H1 (cell line): ENCODE measurements at regions not wholly inside any gene's neighbourhood (a gene's known extent, or its start where the extent isn't known, plus 50 kb on each side); places are given as distances from the start of the nearest gene placed in this dataset.

Experiments
- CBX5 ChIP-seq: fragments of 300-800, 300-1000 bp; sonication (generic); IDR thresholded peaks from 2 replicates; pipeline ENCODE4 v1.7.1; 2016; ENCODE audit warnings: antibody characterized with exemption, low read length, low read depth
- EZH2 ChIP-seq: fragments of 200-600 bp; sonication (generic); IDR thresholded peaks from 2 replicates; pipeline ENCODE4 v1.7.1; 2012; ENCODE audit warnings: low read depth, mild to moderate bottlenecking, moderate library complexity, low read length, inconsistent platforms; ENCODE audit not compliant: severe bottlenecking
- NANOG ChIP-seq: IDR thresholded peaks from 2 replicates; pipeline ENCODE4 v1.6.1; 2011; ENCODE audit warnings: low read length, low read depth, mild to moderate bottlenecking, inconsistent platforms; ENCODE audit not compliant: insufficient read depth, poor library complexity, severe bottlenecking
- RAD21 ChIP-seq, 2 experiments: IDR thresholded peaks in 1 of 2; conservative IDR thresholded peaks in 1 of 2; 2 replicates each; pipeline ENCODE4 v1.6.1; 2011; ENCODE audit warnings: low read depth in 2 of 2, low read length in 2 of 2, improper control_type of control experiment in 1 of 2, inconsistent platforms in 1 of 2, mild to moderate bottlenecking in 1 of 2, moderate library complexity in 1 of 2

DNA sequence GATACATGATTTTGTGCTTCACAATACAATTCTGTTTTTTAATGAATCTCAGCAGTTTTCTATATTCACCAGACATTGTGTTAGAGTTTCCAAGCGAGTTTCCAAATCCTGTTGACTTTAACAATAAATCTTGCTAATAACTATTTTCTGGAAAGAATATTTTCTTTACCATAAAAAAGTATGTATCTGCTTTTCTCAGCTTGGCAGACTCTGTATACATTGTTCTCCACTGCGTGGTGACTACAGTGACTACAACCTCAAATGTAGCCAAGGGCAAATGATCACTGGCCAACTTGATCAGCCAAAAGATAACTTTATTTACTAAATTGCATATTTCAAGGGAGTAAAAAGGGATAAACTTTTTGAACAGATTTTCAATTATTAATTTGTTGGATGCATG, 325.9 kb upstream of the ADAMTS5 start (continued):
- TF ChIP-seq NANOG, result no peak
- no peak for TF ChIP-seq RAD21 (IDR thresholded peaks at IDR 0.05 in 1 of 2, conservative IDR thresholded peaks at IDR 0.05 in 1 of 2; ENCODE audit: low read depth in 2 of 2, low read length in 2 of 2)
- no peak for TF ChIP-seq EZH2
- TF ChIP-seq CBX5, result no peak
- TF ChIP-seq, all 59 proteins: peak for 0
